ENCODE measurements at regions not wholly inside any gene's neighbourhood (a gene's known extent, or its start where the extent isn't known, plus 50 kb on each side); places are given as distances from the start of the nearest gene placed in this dataset.

DNA sequence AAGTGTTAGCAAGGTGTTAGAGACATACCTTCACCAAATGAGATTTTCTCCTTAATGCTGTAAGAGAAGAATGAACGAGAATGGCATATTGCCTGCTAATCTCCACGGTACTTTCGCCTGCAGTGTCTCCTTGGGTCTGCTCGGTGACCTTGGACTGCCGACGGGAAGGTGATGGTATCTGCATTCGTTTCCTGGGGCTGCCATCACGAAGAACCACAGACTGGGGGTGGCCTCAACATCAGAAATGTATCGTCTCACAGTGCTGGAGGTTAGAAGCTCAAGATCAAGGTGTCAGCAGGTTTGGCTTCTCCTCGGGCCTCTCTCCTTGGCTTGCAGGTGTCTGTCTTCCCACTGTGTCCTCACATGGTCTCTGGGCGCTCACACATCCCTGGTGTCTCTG is 86.3 kb upstream of the TNRC6C start:
- H3K27me3 ChIP-seq = no peaks in the 10 kb centered on the region
- H3K9me3 ChIP-seq = no peaks in the 10 kb centered on the region
- peaks cover 98 to 99% of the 10 kb centered on the region in 2 experiments for H3K4me1 ChIP-seq (ENCODE audit: control insufficient read depth in 1 of 2, insufficient read depth in 1 of 2, low read depth in 1 of 2, low read length in 1 of 2)
- no peaks in the 10 kb centered on the region for H3K36me3 ChIP-seq
- H3K27ac ChIP-seq = peak overlapping the region; percentile 95
- H3K4me3 ChIP-seq (ENCODE audit: low read depth in 1 of 2, low read length in 1 of 2) = peak overlapping the region; percentile 55 to 61
- no peak for TF ChIP-seq CTCF (IDR thresholded peaks at IDR 0.05)

- Histone ChIP-seq H3K4me3 (ENCODE audit: low read depth in 1 of 2, low read length in 1 of 2) (peak overlapping the region; percentile 55 to 61), H3K9me3 (no peaks in the 10 kb centered on the region), H3K4me1 (ENCODE audit: control insufficient read depth in 1 of 2, insufficient read depth in 1 of 2, low read depth in 1 of 2, low read length in 1 of 2) (peaks cover 98 to 99% of the 10 kb centered on the region in 2 experiments), H3K27ac (peak overlapping the region; percentile 95), H3K36me3 (no peaks in the 10 kb centered on the region), H3K27me3 (no peaks in the 10 kb centered on the region)
- no peak for TF ChIP-seq CTCF (IDR thresholded peaks at IDR 0.05)
Observed at GRCh38 chr17:77872714-77873499, 85.6 kb upstream of the TNRC6C start.

- no peaks in the 10 kb centered on the region for H3K9me3 ChIP-seq
- H3K27ac ChIP-seq = peak overlapping the region; percentile 95
- peaks cover 98 to 99% of the 10 kb centered on the region in 2 experiments for H3K4me1 ChIP-seq (ENCODE audit: control insufficient read depth in 1 of 2, insufficient read depth in 1 of 2, low read depth in 1 of 2, low read length in 1 of 2)
- H3K36me3 ChIP-seq = no peaks in the 10 kb centered on the region
- H3K27me3 ChIP-seq = no peaks in the 10 kb centered on the region
- H3K4me3 ChIP-seq (ENCODE audit: low read depth in 1 of 2, low read length in 1 of 2) = no peak overlapping the region
- TF ChIP-seq CTCF (IDR thresholded peaks at IDR 0.05) = no peak
Observed at GRCh38 chr17:77873500-77874302, 84.8 kb upstream of the TNRC6C start.

DNA sequence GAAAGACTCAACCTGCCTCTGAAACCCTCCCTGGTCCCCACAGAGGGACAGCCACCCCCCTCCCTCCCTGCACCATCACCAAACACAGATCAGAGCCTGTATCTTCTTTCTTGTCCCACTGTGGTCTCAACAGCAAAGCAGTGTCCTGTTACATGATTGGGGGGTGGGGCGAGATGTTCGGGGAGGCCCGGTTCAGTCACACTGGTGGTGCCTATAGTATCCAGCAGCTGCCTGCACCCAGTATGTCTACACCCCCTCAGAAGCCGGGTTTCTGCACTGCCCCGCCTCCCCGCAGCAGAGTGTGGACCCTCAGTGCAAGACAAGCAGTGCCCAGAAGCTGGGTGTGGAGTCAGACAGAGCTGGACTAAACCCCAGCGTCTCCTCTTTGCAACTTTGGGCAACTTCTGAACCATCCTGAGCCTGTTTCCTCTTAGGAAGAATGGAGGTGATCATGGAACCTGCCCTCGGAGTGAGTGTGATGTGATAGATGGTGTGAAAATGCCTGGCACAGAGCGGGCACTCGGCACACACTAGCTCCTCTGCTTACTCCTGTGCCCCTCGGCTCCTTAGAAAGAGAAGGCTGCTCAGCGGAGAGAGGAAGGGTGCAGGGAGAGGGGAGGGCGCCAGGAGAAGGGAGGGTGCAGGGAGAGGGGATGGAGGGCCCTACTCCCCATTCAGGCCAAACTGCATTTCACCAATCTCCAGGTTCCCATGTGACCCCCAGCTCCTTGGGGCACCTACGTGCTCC is 84.0 kb upstream of the TNRC6C start:
- TF ChIP-seq CTCF (IDR thresholded peaks at IDR 0.05) = no peak
- H3K4me3 ChIP-seq (ENCODE audit: low read depth in 1 of 2, low read length in 1 of 2) = no peak overlapping the region
- no peaks in the 10 kb centered on the region for H3K27me3 ChIP-seq

DNA sequence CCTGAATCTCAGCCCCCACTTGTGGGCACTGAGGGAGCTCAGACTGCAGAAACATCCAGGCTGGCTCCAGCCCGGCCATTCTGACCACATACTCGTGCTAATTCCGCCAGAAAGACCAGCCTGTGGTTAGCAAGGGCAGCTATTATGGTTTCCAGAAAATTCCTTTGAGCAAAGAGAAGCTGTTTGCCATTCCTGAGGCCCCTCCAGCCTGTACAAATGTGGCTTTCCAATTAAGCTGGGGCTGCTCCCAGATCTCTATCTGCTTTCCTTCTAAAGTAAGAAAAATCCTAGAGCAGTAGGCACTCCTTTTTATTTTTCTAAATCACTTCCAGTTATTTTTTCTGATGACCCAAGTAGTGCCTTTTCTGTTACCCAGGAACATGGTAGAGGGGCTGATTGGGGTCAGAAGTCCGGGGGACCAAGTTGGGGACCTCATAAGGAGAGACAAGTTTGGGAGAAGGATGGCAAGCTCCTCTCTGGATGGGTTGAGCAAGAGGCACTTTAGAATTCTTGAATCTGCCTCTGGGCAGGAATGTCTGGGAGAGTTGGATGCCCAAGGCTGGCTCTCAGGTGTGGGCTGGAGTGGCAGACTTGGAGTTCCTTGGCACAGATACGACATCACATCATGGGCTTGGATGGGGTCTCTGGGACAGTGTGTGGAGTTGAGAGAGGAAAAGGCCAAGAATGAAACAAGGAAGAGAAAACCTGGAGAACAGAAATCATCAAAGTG is 83.3 kb upstream of the TNRC6C start:
- no peak for TF ChIP-seq CTCF (IDR thresholded peaks at IDR 0.05)
- peak overlapping the region in 1 of 2 experiments; percentile 20 for H3K4me3 ChIP-seq (ENCODE audit: low read depth in 1 of 2, low read length in 1 of 2)
- H3K27ac ChIP-seq = peak overlapping the region; percentile 95

More for the DNA sequence above, 84.0 kb upstream of the TNRC6C start:
- Histone ChIP-seq H3K27ac (peak overlapping the region; percentile 95), H3K4me1 (ENCODE audit: control insufficient read depth in 1 of 2, insufficient read depth in 1 of 2, low read depth in 1 of 2, low read length in 1 of 2) (peaks cover 97 to 98% of the 10 kb centered on the region in 2 experiments), H3K36me3 (no peaks in the 10 kb centered on the region), H3K9me3 (no peaks in the 10 kb centered on the region)

More for the DNA sequence above, 83.3 kb upstream of the TNRC6C start:
- peaks cover 97 to 98% of the 10 kb centered on the region in 2 experiments for H3K4me1 ChIP-seq (ENCODE audit: control insufficient read depth in 1 of 2, insufficient read depth in 1 of 2, low read depth in 1 of 2, low read length in 1 of 2)
- H3K27me3 ChIP-seq = no peaks in the 10 kb centered on the region
- H3K36me3 ChIP-seq = no peaks in the 10 kb centered on the region
- H3K9me3 ChIP-seq = no peaks in the 10 kb centered on the region

All from neutrophil (primary cell).